Uterus (tissue), 2 donors: ENCODE measurements at regions not wholly inside any gene's neighbourhood (a gene's known extent, or its start where the extent isn't known, plus 50 kb on each side); places are given as distances from the start of the nearest gene placed in this dataset.

Experiments used
- CTCF ChIP-seq, 4 experiments: fragments of 200-600 bp in 2 of 4; fragments of 450-650 bp in 2 of 4; sonication (generic) in 2 of 4; IDR thresholded peaks; one replicate each; pipeline ENCODE4 v1.5.1; 2016 to 2019; ENCODE audit warnings: antibody characterized with exemption in 4 of 4, mild to moderate bottlenecking in 2 of 4, moderate library complexity in 1 of 4
- POLR2A ChIP-seq, 2 donors: fragments of 450-650 bp; IDR thresholded peaks; one replicate each; pipeline ENCODE4 v1.6.1; 2016; ENCODE audit warnings: antibody characterized with exemption in 2 of 2, mild to moderate bottlenecking in 1 of 2, moderate library complexity in 1 of 2

GRCh38 chr10:9091530-9092093 lies 1037.1 kb downstream of the GATA3 start:
- TF ChIP-seq CTCF (IDR thresholded peaks at IDR 0.05): no peak
- no peak for TF ChIP-seq POLR2A (IDR thresholded peaks at IDR 0.05)
